ENCODE measurements at regions not wholly inside any gene's neighbourhood (a gene's known extent, or its start where the extent isn't known, plus 50 kb on each side); places are given as distances from the start of the nearest gene placed in this dataset.
A peak's percentile ranks its signal among the peaks of the same experiment; 100 is the strongest.

GRCh38 chr2:41695198-41696113, 352.4 kb upstream of the PKDCC start:
- TF ChIP-seq CTCF (IDR thresholded peaks at IDR 0.05; ENCODE audit: insufficient read depth, low read depth, low read length, missing control alignments) = no peak
- no peak for DNase-seq (ENCODE audit: low read depth)
- no peak overlapping the region for H3K4me3 ChIP-seq (ENCODE audit: low read length)

GRCh38 chr2:41697389-41697788, 350.4 kb upstream of the PKDCC start:
- no peak for DNase-seq (ENCODE audit: low read depth)
- H3K4me3 ChIP-seq (ENCODE audit: low read length) = no peak overlapping the region
- no peak for TF ChIP-seq CTCF (IDR thresholded peaks at IDR 0.05; ENCODE audit: insufficient read depth, low read depth, low read length, missing control alignments)

- TF ChIP-seq CTCF (IDR thresholded peaks at IDR 0.05; ENCODE audit: insufficient read depth, low read depth, low read length, missing control alignments) = peak; percentile 66
- no peak overlapping the region for H3K4me3 ChIP-seq (ENCODE audit: low read length)
- peak; percentile 9 for DNase-seq (ENCODE audit: low read depth)
These were observed 349.0 kb upstream of the PKDCC start for GRCh38 chr2:41698678-41699422.

- peak; percentile 9 for DNase-seq (ENCODE audit: low read depth)
- TF ChIP-seq CTCF (IDR thresholded peaks at IDR 0.05; ENCODE audit: insufficient read depth, low read depth, low read length, missing control alignments) = no peak
- no peak overlapping the region for H3K4me3 ChIP-seq (ENCODE audit: low read length)
These were observed 346.6 kb upstream of the PKDCC start for GRCh38 chr2:41701231-41701630.

- H3K4me3 ChIP-seq (ENCODE audit: low read length) = no peak overlapping the region
- no peak for DNase-seq (ENCODE audit: low read depth)
- no peak for TF ChIP-seq CTCF (IDR thresholded peaks at IDR 0.05; ENCODE audit: insufficient read depth, low read depth, low read length, missing control alignments)
These were observed 344.7 kb upstream of the PKDCC start for GRCh38 chr2:41703123-41703522.

- no peak for DNase-seq (ENCODE audit: low read depth)
- no peak overlapping the region for H3K4me3 ChIP-seq (ENCODE audit: low read length)
- TF ChIP-seq CTCF (IDR thresholded peaks at IDR 0.05; ENCODE audit: insufficient read depth, low read depth, low read length, missing control alignments) = no peak
These were observed 342.2 kb upstream of the PKDCC start for GRCh38 chr2:41705634-41706033.
